GM19043 (cell line): ENCODE measurements at regions not wholly inside any gene's neighbourhood (a gene's known extent, or its start where the extent isn't known, plus 50 kb on each side); places are given as distances from the start of the nearest gene placed in this dataset.

Source experiments
- ATAC-seq: cut with Tn5 transposase; IDR thresholded peaks from one replicate; pipeline ENCODE4 v1.9.1; 2021; ENCODE audit warnings: low read depth; ENCODE audit not compliant: unreplicated experiment

DNA sequence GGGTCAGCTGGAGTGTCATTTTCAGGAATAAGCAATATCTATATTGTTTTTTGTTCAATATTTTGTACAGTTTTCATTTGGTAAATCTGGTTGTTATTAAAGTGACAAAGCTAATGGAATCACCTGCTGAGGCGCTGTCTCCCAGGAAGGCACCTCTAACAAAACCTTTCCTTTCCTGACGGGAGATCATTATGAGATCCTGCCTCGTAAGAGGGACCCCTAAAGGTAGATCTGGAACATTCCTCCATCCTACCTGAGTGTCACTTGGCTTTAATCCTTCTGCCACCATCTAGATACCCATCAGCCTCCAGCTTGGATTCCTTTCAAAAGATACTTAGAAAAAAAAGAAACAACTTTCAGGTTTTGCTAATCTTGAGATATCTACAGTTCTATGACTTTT is 157.7 kb downstream of the FAT3 start:
- ATAC-seq, result no peak

DNA sequence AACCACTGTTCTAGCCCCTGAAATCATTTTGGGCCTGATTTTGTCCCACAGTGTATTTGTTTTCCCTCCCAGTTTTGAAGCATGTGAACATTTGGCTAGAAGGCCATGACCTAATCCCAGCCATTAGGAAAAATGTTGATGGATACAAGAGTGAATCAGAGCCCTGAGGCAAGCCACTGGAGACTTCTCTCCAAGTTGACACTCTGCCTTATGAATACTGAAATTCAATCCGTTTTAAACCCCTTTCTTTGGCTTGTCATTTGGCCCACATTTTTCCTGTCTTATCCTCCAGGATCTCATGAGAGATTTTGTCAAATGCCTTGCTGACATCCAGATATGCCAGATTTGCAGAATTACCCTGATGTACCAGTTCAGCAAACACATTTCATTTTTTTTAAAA is 158.8 kb downstream of the FAT3 start:
- no peak for ATAC-seq

DNA sequence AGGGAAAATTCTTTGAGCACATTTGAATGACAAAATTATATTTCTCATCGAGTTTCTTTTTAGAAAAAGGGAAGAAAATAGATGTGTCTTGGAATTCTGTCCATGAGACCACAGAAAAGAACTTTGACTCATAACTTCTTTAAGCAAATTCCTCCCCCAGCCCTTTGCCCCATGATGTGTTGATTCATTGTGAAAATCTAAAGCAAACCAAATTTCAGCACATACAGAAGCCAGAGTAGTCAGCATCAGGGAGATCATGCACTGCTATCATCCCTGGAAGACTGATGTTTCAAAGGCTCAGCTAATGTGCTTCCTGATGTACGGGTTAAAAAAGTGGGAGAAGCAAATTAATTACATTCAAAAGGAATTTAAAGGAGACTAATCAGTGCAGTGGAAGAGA is 159.7 kb downstream of the FAT3 start:
- ATAC-seq, result no peak

DNA sequence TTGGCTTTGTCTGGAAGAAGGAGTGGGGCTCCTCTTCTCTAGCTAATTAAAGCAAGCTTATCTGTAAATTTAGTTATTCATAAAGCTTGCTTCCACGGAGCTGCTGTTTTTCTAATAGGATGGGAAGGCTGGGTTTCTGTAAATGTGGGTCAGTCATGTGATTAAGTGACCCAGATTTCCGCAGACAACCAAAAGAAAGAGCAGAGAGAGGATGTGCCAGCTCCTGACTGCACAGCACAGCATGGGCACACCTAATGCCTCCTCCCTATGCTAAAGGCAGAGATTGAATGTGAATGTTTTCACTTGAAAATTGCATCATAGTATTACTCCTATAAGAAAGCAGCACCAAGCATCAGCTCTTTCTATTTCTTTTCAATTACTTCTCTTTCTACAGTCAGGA is 160.2 kb downstream of the FAT3 start:
- no peak for ATAC-seq

DNA sequence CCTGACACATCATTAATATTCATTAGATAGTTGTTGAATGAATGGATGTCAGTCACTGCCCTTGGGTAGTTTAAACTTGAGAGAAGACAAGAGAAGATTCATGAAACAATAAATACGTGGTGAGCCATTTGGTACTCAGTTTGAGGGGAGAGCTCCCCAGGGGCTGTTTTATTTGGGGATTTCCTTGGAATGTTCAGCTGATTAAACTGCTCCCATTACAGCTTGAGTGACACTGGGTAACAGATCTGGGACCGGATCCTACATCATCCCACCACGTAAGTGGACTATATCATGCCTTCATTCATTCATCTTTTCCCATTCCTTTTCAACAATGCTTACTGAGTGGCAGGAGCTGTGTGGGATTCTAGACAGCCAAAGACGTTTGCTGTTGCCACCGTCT is 162.0 kb downstream of the FAT3 start:
- ATAC-seq, result no peak

DNA sequence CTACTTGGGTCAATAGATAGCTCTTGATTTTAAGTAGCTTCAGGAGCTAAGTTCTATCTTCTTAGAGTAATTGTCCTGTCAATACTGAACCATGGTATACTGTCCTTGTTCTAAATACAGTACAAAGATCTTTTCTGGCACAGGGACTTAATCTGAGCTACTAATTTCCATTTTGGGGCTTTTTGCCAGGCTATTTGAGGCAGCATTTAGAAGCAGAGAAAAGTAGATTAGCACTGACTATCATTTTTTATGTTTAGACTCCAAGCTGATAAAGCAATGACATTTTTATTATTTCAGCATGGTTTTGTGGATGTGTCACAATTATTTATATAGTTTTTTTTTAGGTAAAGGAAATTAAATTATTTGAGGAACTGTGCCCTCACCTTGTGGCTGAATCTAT is 163.2 kb downstream of the FAT3 start:
- no peak for ATAC-seq

DNA sequence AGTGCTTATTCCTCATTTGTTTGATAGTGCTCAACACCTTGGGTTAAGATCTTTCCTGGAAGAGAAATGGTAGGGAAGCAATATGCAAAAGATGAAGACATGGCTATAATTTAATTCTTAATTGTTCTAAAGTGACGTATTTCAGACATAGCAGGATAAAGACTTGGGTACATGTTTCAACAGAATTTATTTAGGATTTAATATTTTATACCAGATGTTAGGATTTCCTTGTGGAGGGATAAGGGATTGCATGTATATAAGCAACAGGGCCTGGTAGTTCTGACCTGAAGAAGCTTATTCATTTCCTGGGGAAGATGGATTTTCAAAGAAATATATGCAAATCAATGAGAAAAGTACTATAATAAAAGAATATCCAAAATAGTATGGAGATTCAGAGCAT is 163.8 kb downstream of the FAT3 start:
- no peak for ATAC-seq

DNA sequence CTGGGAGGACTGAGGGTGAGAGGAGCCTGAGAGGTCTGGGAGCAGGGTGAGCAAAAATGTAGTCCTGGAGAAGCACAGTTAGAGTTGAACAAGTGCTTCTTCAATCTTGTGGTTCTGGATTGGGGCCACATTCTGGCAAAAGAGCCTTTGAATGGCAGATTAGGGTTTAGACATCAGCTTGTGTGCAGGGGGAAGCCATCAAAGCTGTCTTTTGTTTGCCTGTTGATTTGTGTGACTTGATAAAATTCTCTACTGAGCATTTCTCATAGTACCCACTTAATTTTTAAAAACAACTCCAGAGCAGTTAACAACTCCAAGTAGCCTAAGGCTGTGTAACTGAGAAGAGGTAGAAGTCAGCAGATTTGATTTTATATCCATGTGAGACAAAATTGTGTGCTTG is 166.2 kb downstream of the FAT3 start:
- no peak for ATAC-seq

DNA sequence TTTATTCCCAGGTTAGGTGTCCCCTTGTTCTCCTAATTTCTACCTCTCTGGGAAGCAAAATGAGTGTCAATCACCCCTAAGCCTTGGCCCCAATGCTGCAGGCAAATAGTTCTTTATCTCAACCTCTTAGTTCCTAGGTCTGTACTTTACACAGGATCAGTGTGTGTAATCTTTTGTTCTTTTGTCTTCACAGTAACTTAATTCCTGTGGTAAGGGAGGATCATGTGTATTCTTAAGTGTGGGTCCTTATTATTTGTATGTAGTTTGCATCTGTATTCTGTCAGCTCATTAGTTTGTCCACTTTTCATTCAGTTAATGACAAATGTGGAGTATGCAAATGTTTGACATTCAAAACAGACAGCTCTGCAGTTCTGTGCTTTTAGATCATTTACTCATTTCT is 166.7 kb downstream of the FAT3 start:
- ATAC-seq, result no peak

DNA sequence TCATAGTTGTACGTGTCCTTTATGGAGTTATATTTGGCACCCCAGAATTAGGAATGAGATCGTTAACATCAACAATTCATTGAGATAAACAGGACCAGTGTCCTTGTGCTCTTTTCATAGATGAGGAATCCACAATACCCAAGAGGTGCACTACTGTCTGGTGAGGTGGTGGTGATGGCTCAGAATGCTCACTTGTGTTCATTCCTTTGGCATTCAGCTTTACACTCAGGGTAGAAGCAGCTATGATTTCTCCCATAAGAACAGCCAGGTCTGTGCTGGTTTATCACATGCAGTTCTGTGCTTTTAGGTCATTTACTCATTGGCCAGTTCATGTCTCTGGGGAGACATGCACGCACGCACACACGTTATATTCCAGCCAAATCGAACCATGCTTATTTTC is 167.2 kb downstream of the FAT3 start:
- no peak for ATAC-seq

DNA sequence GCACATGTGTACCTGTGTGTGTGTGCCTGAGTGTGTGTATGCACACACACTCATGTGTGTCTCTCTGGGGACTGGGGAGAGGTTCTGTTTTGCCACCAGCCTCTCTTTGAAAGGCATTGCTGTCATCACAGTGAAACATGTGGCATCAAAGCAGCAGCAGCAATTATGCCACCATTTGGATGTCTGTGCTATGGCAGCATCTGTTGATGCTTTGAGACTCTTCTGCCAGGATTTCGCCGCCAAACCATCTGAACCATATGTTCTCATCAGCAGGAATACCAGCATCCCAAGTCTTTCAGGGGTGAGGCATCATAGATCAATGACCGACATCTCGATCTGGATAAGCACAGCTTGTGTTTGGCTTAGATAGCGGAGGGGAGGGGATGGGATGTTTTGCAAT is 168.6 kb downstream of the FAT3 start:
- ATAC-seq, result no peak

DNA sequence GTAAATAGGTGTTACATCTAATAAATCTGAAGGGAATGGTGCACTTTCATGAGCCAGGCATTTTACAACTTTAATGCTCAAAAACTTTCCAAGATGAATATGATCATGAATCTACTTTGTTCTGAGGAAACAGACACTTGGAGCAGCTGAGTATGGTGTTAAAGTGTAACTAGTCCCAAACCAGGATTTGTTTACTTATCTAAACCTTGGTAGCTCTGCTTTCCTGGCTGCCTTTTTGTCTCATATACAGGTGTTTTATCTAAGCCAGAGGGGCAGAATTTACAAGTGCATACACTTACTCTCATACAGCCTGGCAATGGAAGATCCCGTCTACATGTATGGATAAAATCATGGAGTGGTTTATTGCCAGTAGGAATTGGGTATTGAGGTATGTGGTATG is 171.5 kb downstream of the FAT3 start:
- ATAC-seq, result no peak

DNA sequence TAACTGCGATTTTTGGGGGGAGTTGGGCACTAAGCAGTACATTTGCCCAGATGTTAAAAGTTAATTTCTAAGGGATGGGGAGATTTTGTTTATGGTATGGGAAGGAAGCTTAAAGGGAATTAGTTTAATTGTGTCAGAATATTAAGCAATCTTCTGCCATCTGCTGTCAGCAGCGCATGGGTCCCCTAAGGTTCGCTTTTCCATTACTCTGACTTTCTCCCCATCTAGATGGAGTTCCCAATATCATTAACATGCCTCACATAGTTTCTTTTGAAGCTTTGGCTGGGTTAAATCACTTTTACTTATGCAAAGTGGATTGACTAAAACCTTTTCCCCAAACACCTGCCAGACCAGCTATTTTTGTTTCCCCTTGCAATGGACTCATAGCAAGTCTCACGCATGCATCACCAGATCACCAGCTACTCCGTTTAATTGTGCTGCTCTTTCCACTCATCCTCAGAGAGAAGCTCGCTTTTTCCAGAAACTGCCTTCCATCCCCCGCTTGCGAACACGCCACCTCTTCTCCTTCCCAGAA is 172.7 kb downstream of the FAT3 start:
- no peak for ATAC-seq

DNA sequence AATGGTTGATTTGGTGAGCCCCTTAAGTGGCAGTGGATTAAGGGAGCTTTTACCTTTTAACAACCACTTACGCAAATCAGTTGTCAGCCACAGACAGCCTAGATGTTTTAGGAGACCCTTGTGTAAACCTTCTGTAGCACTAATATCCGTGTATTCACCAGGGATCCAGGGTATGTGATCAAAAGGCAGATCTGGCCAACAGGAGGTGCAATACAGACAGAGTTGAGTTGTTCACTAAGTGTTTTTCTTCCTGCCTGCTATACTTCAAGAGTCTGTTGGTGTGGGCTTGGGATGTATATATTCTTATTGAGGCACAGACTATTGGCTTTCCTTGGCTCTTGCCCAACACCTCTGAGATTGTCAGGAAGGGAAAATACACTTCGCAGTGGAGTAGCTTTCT is 175.1 kb downstream of the FAT3 start:
- ATAC-seq, result no peak

DNA sequence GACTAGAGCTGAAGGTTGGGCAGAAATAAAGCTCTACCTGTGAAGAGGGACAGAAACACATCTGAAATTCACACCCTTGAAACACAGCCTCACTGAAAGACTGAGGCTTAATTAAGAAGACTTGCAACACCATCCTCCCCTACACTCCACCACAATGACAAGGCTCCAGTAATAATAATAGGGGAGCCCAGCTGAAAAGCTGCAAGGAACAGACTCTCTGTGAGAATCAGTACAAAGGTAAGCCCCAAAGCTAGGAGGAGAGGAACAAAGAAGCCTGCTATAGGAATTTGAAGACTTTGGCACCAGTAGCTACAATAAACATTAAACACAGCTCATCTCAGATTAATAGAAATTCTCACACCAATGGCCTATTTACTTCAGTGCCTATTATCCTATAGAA is 176.9 kb downstream of the FAT3 start:
- no peak for ATAC-seq

DNA sequence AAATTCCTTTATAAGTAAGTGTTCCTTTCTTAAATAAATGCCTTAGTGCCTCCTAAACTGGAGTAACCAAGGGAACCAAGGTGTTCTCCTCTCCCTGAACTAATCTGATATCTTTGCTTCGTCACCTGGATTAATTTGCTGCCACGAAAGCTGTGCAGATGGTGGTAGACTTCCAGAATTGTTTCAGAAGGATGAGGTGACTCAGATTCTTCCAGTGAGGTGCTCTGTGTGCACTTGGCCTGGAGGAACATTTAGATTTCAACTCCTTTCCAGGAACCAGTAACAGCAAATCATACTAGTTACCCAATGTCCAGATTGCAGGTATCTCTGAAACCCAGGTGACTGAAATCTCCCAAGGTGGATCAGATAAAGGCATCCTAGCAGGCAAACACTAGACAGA is 181.9 kb downstream of the FAT3 start:
- no peak for ATAC-seq

DNA sequence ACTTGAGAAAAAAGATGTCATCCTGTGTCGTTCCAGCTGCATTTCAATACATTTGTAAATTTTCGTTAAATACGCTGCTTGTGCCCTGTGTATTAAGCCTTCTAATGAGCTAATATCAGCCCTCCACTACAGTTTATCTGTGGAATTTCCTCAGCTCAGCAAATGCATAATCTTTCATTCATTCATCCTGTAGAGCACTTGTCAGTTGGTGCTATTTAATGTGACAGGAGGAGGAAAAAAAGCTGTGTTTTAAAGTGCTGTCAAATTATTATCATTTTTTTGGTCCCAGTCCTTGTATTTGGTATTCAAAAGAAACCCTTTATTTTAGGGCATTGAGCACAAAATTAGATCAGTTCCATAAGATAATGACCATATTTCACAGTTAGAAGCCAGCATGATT is 184.7 kb downstream of the FAT3 start:
- ATAC-seq, result no peak

DNA sequence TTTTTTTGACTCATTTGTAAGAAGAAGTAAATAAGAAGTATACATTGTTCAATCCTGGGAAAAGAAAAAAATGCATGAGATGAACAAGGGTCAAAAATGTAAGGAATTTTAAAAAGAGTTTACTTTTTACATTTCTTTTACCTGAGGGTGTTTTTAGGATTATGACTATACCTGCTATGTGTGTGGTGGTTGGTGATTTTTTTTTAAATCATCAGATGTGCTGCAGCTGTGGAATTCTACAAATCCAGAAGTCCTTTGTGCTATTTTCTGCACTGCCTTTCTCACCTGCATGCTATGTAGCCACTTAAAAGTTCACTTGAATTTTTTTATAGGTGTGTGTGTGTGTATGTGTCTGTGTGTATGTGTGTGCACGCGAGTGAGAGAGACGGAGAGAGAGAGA is 185.3 kb downstream of the FAT3 start:
- no peak for ATAC-seq

DNA sequence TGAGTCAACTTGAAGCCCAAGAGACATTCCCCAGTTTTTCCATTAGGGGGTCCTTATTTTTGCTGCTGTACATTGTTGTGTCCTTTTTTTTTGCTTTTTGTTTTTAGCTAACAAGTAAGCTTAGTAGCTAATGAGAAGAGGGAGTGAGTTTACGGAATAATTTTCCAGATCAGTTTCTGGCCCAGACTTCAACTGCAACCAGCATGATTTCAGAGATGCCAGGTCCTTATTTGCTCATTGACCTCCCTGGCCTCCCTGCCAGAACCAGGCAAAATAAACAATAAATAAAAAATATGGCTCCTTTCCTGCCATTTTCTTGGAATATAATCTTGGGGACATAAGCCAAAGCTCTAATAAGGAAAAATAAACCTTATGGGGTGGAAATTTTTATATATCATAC is 185.9 kb downstream of the FAT3 start:
- no peak for ATAC-seq

DNA sequence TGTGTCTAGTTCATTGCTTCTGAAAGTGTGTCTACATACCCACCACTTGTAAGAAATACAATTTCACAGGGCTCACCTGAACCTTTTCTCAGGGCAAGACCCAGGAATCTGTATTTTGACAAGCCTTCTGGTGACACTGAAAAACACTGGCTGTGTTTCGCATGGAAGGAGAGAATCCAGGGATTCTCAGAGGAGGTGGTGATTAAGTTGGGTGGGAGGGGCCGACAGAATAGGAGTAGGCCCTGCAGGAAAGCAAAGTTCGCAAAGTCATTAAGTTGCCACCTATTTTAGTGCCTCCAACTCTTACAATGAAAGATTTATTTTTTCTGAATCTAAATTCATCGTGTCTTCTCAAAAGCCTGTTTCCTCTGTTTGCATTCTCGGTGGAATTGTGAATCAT is 186.8 kb downstream of the FAT3 start:
- ATAC-seq, result no peak

DNA sequence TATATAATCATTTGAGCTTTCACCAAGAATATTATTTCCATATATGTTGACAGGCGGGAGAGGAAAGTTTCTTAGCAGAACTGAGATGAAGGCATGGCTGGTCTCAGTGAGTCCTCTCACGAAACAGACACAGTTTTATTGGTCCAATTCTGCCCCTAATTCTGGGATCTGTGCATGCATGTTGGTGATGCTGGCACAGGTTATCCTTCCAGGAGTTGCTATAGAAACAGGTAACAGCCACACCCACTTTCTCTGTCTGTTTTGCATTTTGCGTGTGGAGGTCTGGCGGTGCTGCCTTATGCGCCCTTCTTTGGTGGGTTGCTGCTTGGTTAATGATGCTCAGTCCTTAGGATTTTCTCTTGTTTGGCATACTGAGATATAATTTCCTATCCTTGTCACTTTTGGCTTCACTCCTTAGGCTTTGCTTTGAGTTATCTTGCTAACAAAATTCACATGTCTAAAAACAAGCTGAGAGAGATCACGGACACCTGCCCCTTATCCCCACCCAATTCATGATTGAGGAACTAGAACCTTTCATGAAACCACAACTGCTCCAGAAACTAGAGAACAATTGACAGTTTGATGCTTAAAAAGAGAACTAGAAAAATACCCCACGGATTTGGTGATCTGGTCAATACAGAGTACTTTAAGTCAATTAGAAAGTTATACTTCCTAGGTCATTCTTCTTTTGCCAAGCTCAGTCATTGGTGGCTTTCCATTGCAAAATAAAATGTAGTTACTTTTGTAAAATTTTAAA is 189.3 kb downstream of the FAT3 start:
- ATAC-seq, result peak; percentile 83

DNA sequence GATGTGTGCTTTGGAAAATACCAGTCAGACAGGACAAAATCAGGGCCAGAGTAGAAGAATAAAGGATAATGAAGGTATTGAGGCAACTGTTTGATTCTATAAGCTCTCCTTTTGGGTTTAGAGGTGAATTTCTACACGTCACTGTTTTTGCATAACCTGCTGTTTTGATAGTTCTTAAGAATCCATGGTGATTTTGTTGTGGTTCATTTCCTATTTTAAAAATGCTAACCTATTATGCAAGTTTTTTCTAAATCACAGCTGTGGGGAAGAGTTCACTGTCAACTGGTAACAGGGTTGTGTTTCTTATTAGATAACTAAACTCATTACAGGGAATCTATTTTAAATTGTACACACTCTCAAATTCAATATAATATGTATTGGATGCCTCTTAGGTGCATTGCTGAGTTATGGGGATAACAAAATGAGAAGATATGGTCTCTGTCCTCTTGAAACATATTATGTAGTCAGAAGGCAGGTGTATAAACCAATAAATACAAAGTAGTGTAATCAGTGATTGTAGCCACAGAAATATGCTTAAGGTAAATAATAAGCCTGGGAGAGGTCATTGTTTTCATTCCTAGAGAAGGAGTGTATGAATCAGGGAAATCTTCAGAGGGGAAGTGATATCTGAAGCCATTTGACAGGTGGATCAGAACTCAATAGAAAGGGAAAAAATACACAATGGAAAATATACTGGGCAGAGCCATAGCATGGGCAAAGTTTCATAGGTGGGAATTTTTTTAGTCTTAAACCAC is 192.5 kb downstream of the FAT3 start:
- no peak for ATAC-seq
